ENCODE measurements at regions not wholly inside any gene's neighbourhood (a gene's known extent, or its start where the extent isn't known, plus 50 kb on each side); places are given as distances from the start of the nearest gene placed in this dataset.
"Not testable (repeated sequence)": the region's sequence is repeated elsewhere in the genome, so short reads cannot be mapped to it uniquely, and the experiment has no call there.

DNA sequence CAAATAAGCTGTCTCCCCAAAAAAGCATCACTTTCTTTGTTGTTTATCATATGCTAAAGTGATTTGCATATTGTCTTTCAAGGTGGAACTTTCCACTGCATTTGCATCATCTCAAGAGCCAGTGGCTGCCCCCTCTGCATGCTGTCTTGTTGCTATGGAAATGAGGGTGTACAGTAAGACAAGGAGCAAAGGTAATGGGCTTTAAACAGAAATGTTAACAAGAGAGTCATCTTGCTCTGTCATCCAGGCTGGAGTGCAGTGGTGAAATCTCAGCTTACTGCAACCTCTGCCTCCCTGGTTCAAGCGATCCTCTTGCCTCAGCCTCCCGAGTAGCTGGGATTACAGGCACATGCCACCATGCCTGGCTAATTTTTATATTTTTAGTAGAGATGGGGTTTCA lies 159.2 kb downstream of the ENC1 start:
- TF ChIP-seq, protein P1, sequence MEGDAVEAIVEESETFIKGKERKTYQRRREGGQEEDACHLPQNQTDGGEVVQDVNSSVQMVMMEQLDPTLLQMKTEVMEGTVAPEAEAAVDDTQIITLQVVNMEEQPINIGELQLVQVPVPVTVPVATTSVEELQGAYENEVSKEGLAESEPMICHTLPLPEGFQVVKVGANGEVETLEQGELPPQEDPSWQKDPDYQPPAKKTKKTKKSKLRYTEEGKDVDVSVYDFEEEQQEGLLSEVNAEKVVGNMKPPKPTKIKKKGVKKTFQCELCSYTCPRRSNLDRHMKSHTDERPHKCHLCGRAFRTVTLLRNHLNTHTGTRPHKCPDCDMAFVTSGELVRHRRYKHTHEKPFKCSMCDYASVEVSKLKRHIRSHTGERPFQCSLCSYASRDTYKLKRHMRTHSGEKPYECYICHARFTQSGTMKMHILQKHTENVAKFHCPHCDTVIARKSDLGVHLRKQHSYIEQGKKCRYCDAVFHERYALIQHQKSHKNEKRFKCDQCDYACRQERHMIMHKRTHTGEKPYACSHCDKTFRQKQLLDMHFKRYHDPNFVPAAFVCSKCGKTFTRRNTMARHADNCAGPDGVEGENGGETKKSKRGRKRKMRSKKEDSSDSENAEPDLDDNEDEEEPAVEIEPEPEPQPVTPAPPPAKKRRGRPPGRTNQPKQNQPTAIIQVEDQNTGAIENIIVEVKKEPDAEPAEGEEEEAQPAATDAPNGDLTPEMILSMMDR (IDR thresholded peaks at IDR 0.05; ENCODE audit: borderline replicate concordance, extremely low read depth, low read length, poor library complexity, severe bottlenecking), result not testable (repeated sequence)
- TF ChIP-seq EZH2 (IDR thresholded peaks at IDR 0.05; ENCODE audit: borderline replicate concordance, low read depth, low read length, severe bottlenecking), result not testable (repeated sequence)
